Renal cortex interstitium (tissue), 11 donors: ENCODE measurements at regions not wholly inside any gene's neighbourhood (a gene's known extent, or its start where the extent isn't known, plus 50 kb on each side); places are given as distances from the start of the nearest gene placed in this dataset.
"Not testable (repeated sequence)": the region's sequence is repeated elsewhere in the genome, so short reads cannot be mapped to it uniquely, and the experiment has no call there.

ENCODE experiments used
- DNase-seq, 11 donors: peaks; one replicate each; pipeline ENCODE4 v3.0.0-alpha.2; 2013; ENCODE audit warnings: low read depth in 9 of 11, low spot score in 4 of 11; ENCODE audit errors: extremely low read depth in 1 of 11

DNA sequence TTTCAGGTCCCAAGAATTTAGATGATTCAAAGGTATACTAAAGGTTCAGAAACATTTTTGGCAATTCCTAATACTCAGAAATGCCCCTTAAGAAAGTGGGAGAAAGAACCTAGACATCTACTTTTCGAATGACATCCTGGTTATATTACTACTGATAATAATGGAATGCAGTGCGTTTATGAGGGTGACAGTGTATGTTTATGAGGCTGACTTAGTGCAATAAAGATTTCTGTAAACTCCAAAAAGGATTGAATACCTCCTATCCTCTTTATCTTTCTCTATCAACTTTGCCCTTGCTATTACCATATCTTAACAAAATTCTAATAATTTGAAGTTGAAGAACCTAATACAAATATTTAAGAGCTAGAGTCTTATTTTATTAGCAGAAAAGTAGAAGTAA is 348.9 kb upstream of the EPHA6 start:
- DNase-seq, result no peak

DNA sequence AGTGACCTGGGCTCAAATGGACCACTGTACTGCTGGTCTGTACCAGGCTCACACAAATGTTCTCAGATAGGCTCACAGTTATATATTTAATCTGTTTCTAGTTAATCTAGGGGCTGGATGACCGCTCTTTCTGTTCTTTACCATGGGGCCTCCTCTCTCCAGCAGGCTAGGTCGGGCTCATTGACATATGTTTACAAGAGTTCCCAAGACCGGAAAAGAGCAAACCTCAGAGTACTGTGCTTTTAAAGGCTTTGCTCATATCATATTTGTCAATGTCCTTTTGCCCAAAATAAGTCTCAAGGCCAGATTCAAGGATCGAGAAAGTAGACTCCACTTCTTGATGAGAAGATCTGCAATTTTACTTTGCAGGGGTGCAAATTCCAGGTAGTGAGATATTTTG is 348.0 kb upstream of the EPHA6 start:
- DNase-seq, result no peak

DNA sequence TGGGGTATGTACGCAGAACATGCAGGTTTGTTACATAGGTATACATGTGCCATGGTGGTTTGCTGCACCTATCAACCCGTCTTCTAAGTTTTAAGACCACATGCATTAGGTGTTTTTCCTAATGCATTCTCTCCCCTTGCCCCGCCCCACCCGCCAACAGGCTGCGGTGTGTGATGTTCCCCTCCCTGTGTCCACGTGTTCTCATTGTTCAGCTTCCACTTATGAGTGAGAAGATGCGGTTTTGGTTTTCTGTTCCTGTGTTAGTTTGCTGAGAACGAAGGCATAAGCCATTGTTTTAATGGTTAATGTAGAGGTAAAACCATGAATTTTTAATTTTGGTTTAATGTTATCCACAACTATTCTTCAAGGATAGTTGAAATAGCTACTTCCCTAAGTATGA is 346.8 kb upstream of the EPHA6 start:
- DNase-seq, result no peak

- no peak for DNase-seq
These were observed 335.9 kb upstream of the EPHA6 start for GRCh38 chr3:96478496-96478895.

DNA sequence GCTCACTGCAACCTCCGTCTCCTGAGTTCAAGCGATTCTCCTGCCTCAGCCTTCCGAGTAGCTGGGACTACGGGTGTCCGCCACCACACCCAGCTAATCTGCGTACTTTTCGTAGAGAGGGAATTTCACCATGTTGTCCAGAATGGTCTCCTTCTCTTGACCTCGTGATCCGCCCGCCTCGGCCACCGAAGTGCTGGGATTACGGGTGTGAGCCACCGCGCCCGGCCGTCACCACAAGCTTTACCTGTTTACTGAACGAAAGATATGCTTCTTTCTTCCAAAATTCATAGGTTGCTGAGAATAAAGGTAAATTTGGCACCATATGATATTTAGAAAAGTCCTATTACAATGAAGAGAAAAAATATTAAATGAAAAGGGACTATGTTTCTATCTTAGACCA is 333.5 kb upstream of the EPHA6 start:
- no peak for DNase-seq

- not testable (repeated sequence) for DNase-seq
These were observed 331.2 kb upstream of the EPHA6 start for GRCh38 chr3:96483191-96483590.

GRCh38 chr3:96483781-96484180 is 330.6 kb upstream of the EPHA6 start:
- DNase-seq, result no peak

- no peak for DNase-seq
These were observed 325.7 kb upstream of the EPHA6 start for GRCh38 chr3:96488708-96489107.

DNA sequence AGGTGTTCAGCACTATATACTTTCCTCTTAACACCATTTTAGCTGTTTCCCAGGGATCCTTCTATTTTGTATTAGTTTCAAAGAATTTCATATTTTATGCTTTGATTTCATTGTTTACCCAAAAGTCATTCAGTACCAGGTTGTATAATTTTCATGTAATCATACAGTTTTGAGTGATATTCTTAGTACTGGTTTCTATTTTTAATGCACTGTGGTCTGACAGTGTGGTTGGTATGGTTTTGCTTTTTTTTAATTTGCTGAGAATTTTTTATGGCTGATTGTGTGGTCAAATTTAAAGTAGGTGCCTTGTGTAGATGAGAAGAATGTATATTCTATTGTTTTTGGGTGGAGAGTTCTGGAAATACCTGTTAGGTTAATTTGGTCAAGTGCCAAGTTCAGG is 323.4 kb upstream of the EPHA6 start:
- DNase-seq, result no peak

DNA sequence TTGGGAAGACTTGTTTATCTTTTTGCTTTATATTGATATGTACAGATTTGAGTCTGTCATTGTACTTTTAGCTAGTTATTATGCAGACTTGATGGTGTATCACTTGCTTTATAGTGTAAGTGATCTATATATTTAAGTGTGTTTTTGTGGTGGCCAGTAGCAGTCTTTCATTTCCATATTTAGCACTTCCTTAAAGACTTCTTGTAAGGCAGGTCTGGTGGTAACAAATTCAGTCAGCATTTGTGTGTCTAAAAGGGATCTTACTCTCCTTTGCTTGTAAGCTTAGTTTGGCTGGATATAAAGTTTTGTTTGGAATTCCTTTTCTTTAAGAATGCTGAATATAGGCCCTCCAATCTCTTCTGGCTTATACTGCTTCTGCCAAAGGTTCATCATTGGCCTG is 322.5 kb upstream of the EPHA6 start:
- DNase-seq, result no peak

DNA sequence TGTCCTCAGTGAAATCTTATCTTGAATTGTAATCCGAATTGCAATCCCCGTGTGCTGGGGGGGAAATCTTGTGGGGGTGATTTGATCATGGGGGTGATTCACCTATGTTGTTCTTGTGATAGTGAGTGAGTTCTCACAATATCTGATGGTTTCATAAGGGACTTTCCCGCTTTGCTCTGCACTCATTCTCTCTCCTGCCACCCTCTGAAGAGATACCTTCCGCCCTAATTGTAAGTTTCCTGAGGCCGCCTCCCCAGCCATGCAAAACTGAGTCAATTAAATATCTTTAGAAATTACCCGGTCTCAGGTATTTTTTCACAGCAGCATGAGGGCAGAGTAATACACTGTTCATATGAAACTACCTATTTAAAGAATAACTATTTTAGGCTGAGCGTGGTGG is 304.1 kb upstream of the EPHA6 start:
- no peak for DNase-seq

DNA sequence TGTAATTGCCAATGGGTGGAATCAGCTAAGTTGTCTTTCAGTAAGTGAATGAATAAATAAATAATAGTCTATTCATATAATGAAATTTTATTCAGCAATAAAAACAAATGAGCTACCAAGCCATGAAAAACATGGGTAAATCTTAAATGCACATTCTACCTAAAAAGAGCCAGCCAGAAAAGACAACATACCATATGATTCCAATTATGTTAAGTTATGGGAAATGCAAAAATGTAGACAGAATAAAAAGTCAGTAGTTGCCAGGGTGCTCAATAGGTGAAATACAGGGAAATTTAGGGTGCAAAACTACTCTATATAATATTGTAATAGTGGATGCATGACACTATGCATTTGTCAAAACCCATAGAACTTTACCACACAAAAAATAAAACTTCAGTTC is 277.2 kb upstream of the EPHA6 start:
- no peak for DNase-seq

GRCh38 chr3:96538186-96538585 is 276.2 kb upstream of the EPHA6 start:
- DNase-seq, result no peak

DNA sequence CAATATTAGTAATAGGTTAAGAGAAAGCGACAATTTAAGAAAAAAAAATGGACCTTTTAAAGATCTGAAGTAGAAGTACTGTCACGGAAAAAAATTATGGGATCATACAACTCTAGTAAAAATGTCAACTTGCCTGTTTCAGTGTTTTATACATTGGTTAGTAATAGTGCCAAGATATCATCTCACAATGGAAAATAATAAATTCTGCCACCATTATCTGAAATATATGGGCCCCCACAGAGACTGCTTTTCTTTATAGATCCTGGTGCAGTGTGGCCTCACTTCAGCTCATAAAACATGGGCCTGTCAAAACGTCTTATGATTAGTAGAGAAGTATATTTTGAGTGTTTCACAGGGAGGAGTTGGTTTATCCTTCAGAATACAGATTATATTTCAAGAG is 266.3 kb upstream of the EPHA6 start:
- DNase-seq, result no peak

DNA sequence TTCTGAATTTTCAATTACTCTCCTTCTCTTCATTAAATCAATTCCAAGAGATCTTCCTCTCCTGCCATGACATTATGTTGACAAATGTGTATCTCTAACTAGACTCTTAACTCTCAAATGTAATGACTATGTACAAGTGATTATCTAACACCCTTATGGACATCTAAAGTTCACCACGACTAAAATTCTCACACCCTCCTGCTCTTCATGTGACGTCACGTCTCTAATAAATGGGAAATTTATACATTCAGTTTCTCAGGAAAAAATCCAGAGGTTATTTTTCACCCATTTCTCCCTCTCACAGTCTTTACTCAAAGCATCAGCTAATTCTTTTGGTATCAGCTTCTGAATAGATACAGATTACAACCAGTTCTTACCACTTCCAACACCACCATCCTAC is 237.5 kb upstream of the EPHA6 start:
- no peak for DNase-seq

GRCh38 chr3:96584066-96584465 is 230.3 kb upstream of the EPHA6 start:
- no peak for DNase-seq

DNA sequence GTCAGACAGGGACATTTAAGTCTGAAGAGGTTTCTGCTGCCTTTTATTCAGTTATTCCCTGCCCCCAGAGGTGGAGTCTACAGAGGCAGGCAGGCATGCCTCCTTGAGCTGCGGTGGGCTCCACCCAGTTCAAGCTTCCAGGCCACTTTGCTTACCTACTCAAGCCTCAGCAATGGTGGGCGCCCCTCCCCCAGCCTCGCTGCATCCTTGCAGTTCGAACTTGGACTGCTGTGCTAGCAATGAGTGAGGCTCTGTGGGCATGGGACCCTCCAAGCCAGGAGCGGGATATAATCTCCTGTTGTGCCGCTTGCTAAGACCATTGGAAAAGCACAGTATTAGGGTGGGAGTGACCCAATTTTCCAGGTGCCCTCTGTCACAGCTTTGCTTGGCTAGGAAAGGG is 207.5 kb upstream of the EPHA6 start:
- not testable (repeated sequence) for DNase-seq

DNA sequence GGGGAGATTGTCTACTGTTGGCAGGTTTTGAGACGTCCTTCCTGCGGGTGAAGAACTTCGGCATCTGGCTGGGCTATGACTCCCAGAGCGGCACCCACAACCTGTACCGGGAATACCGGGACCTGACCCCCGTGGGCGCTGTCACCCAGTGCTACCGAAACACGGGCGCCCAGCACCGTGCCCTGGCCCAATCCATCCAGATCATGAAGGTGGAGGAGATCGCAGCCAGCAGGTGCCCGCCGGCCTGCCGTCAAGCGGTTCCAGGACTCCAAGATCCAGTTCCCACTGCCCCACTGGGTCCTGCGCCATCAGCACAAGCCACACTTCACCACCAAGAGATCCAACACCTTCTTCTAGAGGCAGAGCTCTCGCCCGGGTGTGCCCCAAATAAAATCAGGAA is 194.9 kb upstream of the EPHA6 start:
- DNase-seq, result no peak

- DNase-seq, result no peak
These were observed 191.5 kb upstream of the EPHA6 start for GRCh38 chr3:96622878-96623277.

- DNase-seq, result no peak
These were observed 183.3 kb upstream of the EPHA6 start for GRCh38 chr3:96631050-96631449.

GRCh38 chr3:96646596-96646995 is 167.8 kb upstream of the EPHA6 start:
- DNase-seq, result no peak

- no peak for DNase-seq
These were observed 156.7 kb upstream of the EPHA6 start for GRCh38 chr3:96657710-96658109.
